Heart left ventricle (tissue), 16 donors: ENCODE measurements at regions not wholly inside any gene's neighbourhood (a gene's known extent, or its start where the extent isn't known, plus 50 kb on each side); places are given as distances from the start of the nearest gene placed in this dataset.

Experiments used
- ATAC-seq, 4 donors: fragments of 200-7000 bp; cut with Tn5 transposase; one replicate each; pipeline ENCODE4 v1.9.1; 2020 to 2022; ENCODE audit warnings: moderate library complexity in 4 of 4, mild to moderate bottlenecking in 3 of 4, moderate number of reproducible peaks in 1 of 4
- DNase-seq, 5 donors: peaks; one replicate each; pipeline ENCODE4 v3.0.0-alpha.2; 2020
- H3K27ac ChIP-seq, 12 donors: fragments of 200-600 bp; sonication (generic) in 4 of 12; one replicate each; pipeline versions ENCODE4 v1.5.0 to v1.8.0; 2016 to 2022; ENCODE audit warnings: mild to moderate bottlenecking in 2 of 12
- H3K27me3 ChIP-seq, 9 donors: fragments of 200-600 bp; sonication (generic) in 2 of 9; one replicate each; pipeline versions ENCODE4 v1.5.1 to v1.8.0; 2016 to 2022; ENCODE audit warnings: mild to moderate bottlenecking in 3 of 9
- H3K36me3 ChIP-seq, 9 donors: fragments of 200-600 bp; sonication (generic) in 2 of 9; one replicate each; pipeline versions ENCODE4 v1.5.0 to v1.8.0; 2018 to 2022; ENCODE audit warnings: mild to moderate bottlenecking in 2 of 9
- H3K4me1 ChIP-seq, 12 donors: fragments of 200-600 bp; sonication (generic) in 4 of 12; one replicate each; pipeline versions ENCODE4 v1.5.0 to v1.8.0; 2016 to 2022; ENCODE audit warnings: mild to moderate bottlenecking in 3 of 12
- H3K4me3 ChIP-seq, 12 donors: fragments of 200-600 bp; sonication (generic) in 4 of 12; one replicate each; pipeline versions ENCODE4 v1.5.0 to v1.8.0; 2017 to 2022; ENCODE audit warnings: mild to moderate bottlenecking in 9 of 12, moderate library complexity in 4 of 12
- H3K9me3 ChIP-seq, 12 donors: fragments of 200-600 bp; sonication (generic) in 4 of 12; one replicate each; pipeline versions ENCODE4 v1.5.0 to v1.8.0; 2016 to 2022; ENCODE audit warnings: mild to moderate bottlenecking in 1 of 12
- CTCF ChIP-seq, 12 donors: fragments of 200-600 bp; sonication (generic) in 4 of 12; IDR thresholded peaks; one replicate each; pipeline versions ENCODE4 v1.5.0 to v1.8.0; 2018 to 2022; ENCODE audit warnings: antibody characterized with exemption in 12 of 12, mild to moderate bottlenecking in 5 of 12
- POLR2A ChIP-seq, 2 donors: fragments of 450-650 bp; IDR thresholded peaks; one replicate each; pipeline ENCODE4 v1.6.1; 2017; ENCODE audit warnings: antibody characterized with exemption in 2 of 2, mild to moderate bottlenecking in 2 of 2, moderate library complexity in 2 of 2
- WGBS, 4 donors: extraction: QIAGEN DNeasy Blood & Tissue Kit in 2 of 4; methylation state at CpG; one replicate each; pipeline versions ENCODE4 v1.1.5 to v1.1.7; 2013 to 2018; 5-methylcytosine and 5-hydroxymethylcytosine counted together
- intact Hi-C, 10 donors: fragments of 100-400 bp; cut with DNase I; formaldehyde crosslinking; loops; one replicate each; pipeline versions ENCODE4 v1.11.1 to v1.14.2; 2022
- donor health status: ischemic (EF 13 %, LVEDD 7.1; RV severe dilation, severe dysfunction).
- donor health status: healthy with polysubstance abuse.
- donor health status: DM: no; HTN: yes; CAD: no.
- donor health status: DM: no; HTN: no; CAD: no.
- donor health status: ischemic (EF 25% LVEDD 6.9; RV normal size, moderate dysfunction).
- donor health status: ischemic (EF 25% LVEDD 5.7; RV mildly dilated, moderate dysfunction).
- donor health status: healthy.
- donor health status: DM: yes; HTN: yes; CAD: no.
- donor health status: ischemic (EF 35%, LVEDD 5.7; RV mildly dilated, moderate dysfunction).
- donor health status: nonischemic (EF 11% LVEDD 7.7; RV severe dilation, severe dysfunction).
- donor health status: DM: yes; HTN: yes; CAD: no.
- donor health status: PGD.
- donor health status: ischemic (EF 29% LVEDD 5.4; RV normal size, mild dysfunction).
- donor health status: nonischemic (EF 23%, LVEDD 6.1; RV moderate dilation, normal function).

- no peak overlapping the region for H3K27ac ChIP-seq
- no peak for TF ChIP-seq POLR2A (IDR thresholded peaks at IDR 0.05)
- no peak for ATAC-seq
- no peaks in the 10 kb centered on the region for H3K36me3 ChIP-seq
- 61 to 73% (median 70%) methylated on average over 2 of the region's 2 CpGs for WGBS, 4 donors
- peaks cover 0 to 6% (median 0%) of the 10 kb centered on the region in 9 donors for H3K27me3 ChIP-seq
- peaks cover 0 to 6% (median 0%) of the 10 kb centered on the region in 12 donors for H3K4me1 ChIP-seq
- H3K9me3 ChIP-seq = peaks cover 0 to 5% (median 0%) of the 10 kb centered on the region in 12 donors
- H3K4me3 ChIP-seq = no peak overlapping the region
- no peak for DNase-seq
- intact Hi-C loops = no loop called here
Observed at GRCh38 chr1:168396508-168396907, 115.8 kb downstream of the TBX19 start.

GRCh38 chr1:168394858-168395257 is 114.2 kb downstream of the TBX19 start:
- H3K4me3 ChIP-seq = no peak overlapping the region
- H3K4me1 ChIP-seq = peaks cover 0 to 6% (median 0%) of the 10 kb centered on the region in 12 donors
- no peak for TF ChIP-seq POLR2A (IDR thresholded peaks at IDR 0.05)
- no peak for TF ChIP-seq CTCF (IDR thresholded peaks at IDR 0.05)
- intact Hi-C loops = no loop called here
- no peaks in the 10 kb centered on the region for H3K36me3 ChIP-seq
- H3K27me3 ChIP-seq = no peaks in the 10 kb centered on the region
- H3K9me3 ChIP-seq = peaks cover 0 to 5% (median 0%) of the 10 kb centered on the region in 12 donors
- WGBS, 4 donors = 92 to 100% (median 98%) methylated on average over 1 of the region's 1 CpG
- no peak overlapping the region for H3K27ac ChIP-seq
- no peak for ATAC-seq
- no peak for DNase-seq

GRCh38 chr1:168392958-168393549 is 112.4 kb downstream of the TBX19 start:
- Histone ChIP-seq H3K4me1 (peaks cover 0 to 6% (median 0%) of the 10 kb centered on the region in 12 donors), H3K36me3 (no peaks in the 10 kb centered on the region), H3K27ac (no peak overlapping the region), H3K27me3 (no peaks in the 10 kb centered on the region), H3K4me3 (no peak overlapping the region), H3K9me3 (peaks cover 0 to 5% (median 0%) of the 10 kb centered on the region in 12 donors)
- WGBS, 4 donors = 68 to 73% (median 70%) methylated on average over 5 of the region's 5 CpGs
- DNase-seq (no peak), ATAC-seq (no peak)
- intact Hi-C loops = no loop called here
- TF ChIP-seq CTCF (IDR thresholded peaks at IDR 0.05) (no peak), POLR2A (IDR thresholded peaks at IDR 0.05) (no peak)

- no peak for ATAC-seq
- Histone ChIP-seq H3K36me3 (no peaks in the 10 kb centered on the region), H3K4me1 (peaks cover 0 to 12% (median 0%) of the 10 kb centered on the region in 12 donors), H3K4me3 (no peak overlapping the region), H3K9me3 (peaks cover 0 to 5% (median 0%) of the 10 kb centered on the region in 12 donors), H3K27me3 (peaks cover 0 to 4% (median 0%) of the 10 kb centered on the region in 9 donors), H3K27ac (peak overlapping the region in 1 of 12 donors; percentile 2)
- intact Hi-C loops = no loop called here
- WGBS, 4 donors = 68 to 77% (median 73%) methylated on average over 8 of the region's 8 CpGs
- TF ChIP-seq POLR2A (IDR thresholded peaks at IDR 0.05) (no peak), CTCF (IDR thresholded peaks at IDR 0.05) (no peak)
- DNase-seq = no peak
Observed at GRCh38 chr1:168391851-168392681, 111.4 kb downstream of the TBX19 start.
